IMR-90 (cell line): ENCODE measurements at regions not wholly inside any gene's neighbourhood (a gene's known extent, or its start where the extent isn't known, plus 50 kb on each side); places are given as distances from the start of the nearest gene placed in this dataset.

Experiments used
- CEBPB ChIP-seq: IDR thresholded peaks from 2 replicates; pipeline ENCODE4 v1.6.1; 2012; ENCODE audit warnings: low read depth, low read length, improper control_type of control experiment
- CTCF ChIP-seq: conservative IDR thresholded peaks from 2 replicates; pipeline ENCODE4 v1.5.1; 2012; ENCODE audit warnings: mild to moderate bottlenecking, low read depth, low read length, improper control_type of control experiment
- FOS ChIP-seq: fragments of 150-350 bp; IDR thresholded peaks from 2 replicates; pipeline ENCODE4 v1.6.1; 2016; ENCODE audit warnings: low read depth, low read length
- MAFK ChIP-seq: IDR thresholded peaks from 2 replicates; pipeline ENCODE4 v1.6.1; 2012; ENCODE audit warnings: low read depth, low read length, improper control_type of control experiment
- MAZ ChIP-seq: IDR thresholded peaks from 2 replicates; pipeline ENCODE4 v1.6.1; 2012; ENCODE audit warnings: low read depth, mild to moderate bottlenecking, low read length, improper control_type of control experiment, moderate library complexity, borderline replicate concordance
- MXI1 ChIP-seq: IDR thresholded peaks from 2 replicates; pipeline ENCODE4 v1.6.1; 2012; ENCODE audit warnings: low read depth, mild to moderate bottlenecking, low read length, moderate library complexity, borderline replicate concordance
- POLR2A ChIP-seq: IDR thresholded peaks from 2 replicates; pipeline ENCODE4 v1.6.1; 2012; ENCODE audit warnings: mild to moderate bottlenecking, low read depth, low read length
- RFX5 ChIP-seq: IDR thresholded peaks from 2 replicates; pipeline ENCODE4 v1.8.0; 2012; ENCODE audit warnings: low read depth, mild to moderate bottlenecking, low read length, moderate library complexity
- SMC3 ChIP-seq: fragments of 150-350 bp; IDR thresholded peaks from 2 replicates; pipeline ENCODE4 v1.6.1; 2016; ENCODE audit warnings: low read depth, mild to moderate bottlenecking, antibody characterized with exemption, low read length, moderate library complexity

GRCh38 chr6:134740027-134740373 is 209.9 kb downstream of the ALDH8A1 start:
- TF ChIP-seq CTCF (no peak), MXI1 (no peak), POLR2A (no peak), CEBPB (no peak), RFX5 (no peak), FOS (no peak), MAFK (no peak), SMC3 (no peak), MAZ (no peak)
